Thyroid gland (tissue), 4 donors: ENCODE measurements at regions not wholly inside any gene's neighbourhood (a gene's known extent, or its start where the extent isn't known, plus 50 kb on each side); places are given as distances from the start of the nearest gene placed in this dataset.
A peak's percentile ranks its signal among the peaks of the same experiment; 100 is the strongest.
"Not testable (repeated sequence)": the region's sequence is repeated elsewhere in the genome, so short reads cannot be mapped to it uniquely, and the experiment has no call there.

Source experiments
- DNase-seq, 2 donors: peaks; one replicate each; pipeline ENCODE4 v3.0.0-alpha.2; 2019
- H3K27ac ChIP-seq, 3 donors: fragments of 200-600 bp; sonication (generic); 1 replicate in 2 of 3; 2 replicates in 1 of 3; pipeline ENCODE4 v1.5.1; 2016 to 2019; ENCODE audit warnings: mild to moderate bottlenecking in 1 of 3, moderate library complexity in 1 of 3
- H3K27me3 ChIP-seq: fragments of 200-600 bp; sonication (generic); one replicate; pipeline ENCODE4 v1.5.1; 2019
- H3K36me3 ChIP-seq, 2 donors: fragments of 200-600 bp; sonication (generic); one replicate each; pipeline ENCODE4 v1.5.1; 2016 to 2019
- H3K4me1 ChIP-seq, 2 donors: fragments of 200-600 bp; sonication (generic); one replicate each; pipeline ENCODE4 v1.5.1; 2017 to 2019
- H3K4me3 ChIP-seq, 3 donors: fragments of 200-600 bp; sonication (generic); replicated peaks in 1 of 3; 1 replicate in 2 of 3; 2 replicates in 1 of 3; pipeline ENCODE4 v1.5.1; 2016; ENCODE audit warnings: mild to moderate bottlenecking in 1 of 3
- H3K9me3 ChIP-seq: fragments of 200-600 bp; sonication (generic); one replicate; pipeline ENCODE4 v1.5.1; 2017
- POLR2A ChIP-seq, 2 donors: fragments of 450-650 bp; IDR thresholded peaks; one replicate each; pipeline ENCODE4 v1.6.1; 2017; ENCODE audit warnings: antibody characterized with exemption in 2 of 2, mild to moderate bottlenecking in 2 of 2, moderate library complexity in 1 of 2
- WGBS, 2 donors: methylation state at CpG; one replicate each; pipeline ENCODE4 v1.1.5; 2017; 5-methylcytosine and 5-hydroxymethylcytosine counted together
- intact Hi-C: fragments of 100-400 bp; cut with DNase I; formaldehyde crosslinking; loops from one replicate; pipeline ENCODE4 v1.15.1; 2023
- TF ChIP-seq, protein P1 (sequence below), 6 experiments: fragments of 200-600 bp in 3 of 6; fragments of 450-650 bp in 3 of 6; sonication (generic) in 3 of 6; IDR thresholded peaks; one replicate each; pipeline ENCODE4 v1.5.1; 2016 to 2019; ENCODE audit warnings: antibody characterized with exemption in 6 of 6, mild to moderate bottlenecking in 2 of 6, inconsistent platforms in 1 of 6, moderate library complexity in 1 of 6

DNA sequence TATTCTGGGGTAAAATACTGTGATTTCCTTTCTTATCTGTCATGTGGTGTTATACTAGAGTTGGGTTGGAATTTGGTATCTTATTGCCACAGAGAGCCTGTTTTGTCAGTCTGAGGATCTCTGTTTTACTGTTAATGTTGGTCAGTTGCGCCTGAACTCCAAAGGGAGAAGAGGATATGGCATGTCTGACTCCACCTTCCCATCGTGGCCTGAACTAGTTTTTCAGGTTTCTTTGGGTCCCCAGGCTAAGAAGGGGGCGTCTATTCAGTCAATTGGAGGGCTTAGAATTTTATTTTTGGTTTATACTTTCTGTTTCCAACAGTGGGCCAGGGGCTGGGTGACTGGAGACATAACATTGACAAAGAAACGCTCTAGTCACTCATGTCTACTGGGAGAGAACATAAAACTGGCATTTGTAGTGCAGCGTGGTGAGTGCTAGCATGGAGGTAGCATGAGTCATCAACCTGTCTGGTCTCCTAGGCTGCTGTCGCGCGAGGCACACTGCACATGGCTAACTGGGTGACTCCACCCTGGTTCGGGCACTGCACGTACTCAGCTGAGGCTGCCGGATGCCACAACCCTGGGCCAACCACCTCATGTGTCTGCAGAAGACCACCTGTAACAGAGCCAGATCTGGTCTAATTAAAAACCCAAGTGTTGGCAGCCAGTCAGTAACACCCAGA lies 120.1 kb upstream of the OR9Q1 start:
- TF ChIP-seq, protein P1, sequence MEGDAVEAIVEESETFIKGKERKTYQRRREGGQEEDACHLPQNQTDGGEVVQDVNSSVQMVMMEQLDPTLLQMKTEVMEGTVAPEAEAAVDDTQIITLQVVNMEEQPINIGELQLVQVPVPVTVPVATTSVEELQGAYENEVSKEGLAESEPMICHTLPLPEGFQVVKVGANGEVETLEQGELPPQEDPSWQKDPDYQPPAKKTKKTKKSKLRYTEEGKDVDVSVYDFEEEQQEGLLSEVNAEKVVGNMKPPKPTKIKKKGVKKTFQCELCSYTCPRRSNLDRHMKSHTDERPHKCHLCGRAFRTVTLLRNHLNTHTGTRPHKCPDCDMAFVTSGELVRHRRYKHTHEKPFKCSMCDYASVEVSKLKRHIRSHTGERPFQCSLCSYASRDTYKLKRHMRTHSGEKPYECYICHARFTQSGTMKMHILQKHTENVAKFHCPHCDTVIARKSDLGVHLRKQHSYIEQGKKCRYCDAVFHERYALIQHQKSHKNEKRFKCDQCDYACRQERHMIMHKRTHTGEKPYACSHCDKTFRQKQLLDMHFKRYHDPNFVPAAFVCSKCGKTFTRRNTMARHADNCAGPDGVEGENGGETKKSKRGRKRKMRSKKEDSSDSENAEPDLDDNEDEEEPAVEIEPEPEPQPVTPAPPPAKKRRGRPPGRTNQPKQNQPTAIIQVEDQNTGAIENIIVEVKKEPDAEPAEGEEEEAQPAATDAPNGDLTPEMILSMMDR (IDR thresholded peaks at IDR 0.05), result no peak
- TF ChIP-seq POLR2A (IDR thresholded peaks at IDR 0.05), result no peak
- Histone ChIP-seq H3K27ac (no peak overlapping the region), H3K4me1 (peaks cover 0 to 16% of the 10 kb centered on the region in 2 donors), H3K36me3 (no peaks in the 10 kb centered on the region), H3K27me3 (no peaks in the 10 kb centered on the region), H3K9me3 (no peaks in the 10 kb centered on the region), H3K4me3 (no peak overlapping the region)
- intact Hi-C loops, result no loop called here
- peak; percentile 4 to 12 for DNase-seq
- WGBS, 2 donors, result 74% methylated on average over 11 of the region's 11 CpGs

DNA sequence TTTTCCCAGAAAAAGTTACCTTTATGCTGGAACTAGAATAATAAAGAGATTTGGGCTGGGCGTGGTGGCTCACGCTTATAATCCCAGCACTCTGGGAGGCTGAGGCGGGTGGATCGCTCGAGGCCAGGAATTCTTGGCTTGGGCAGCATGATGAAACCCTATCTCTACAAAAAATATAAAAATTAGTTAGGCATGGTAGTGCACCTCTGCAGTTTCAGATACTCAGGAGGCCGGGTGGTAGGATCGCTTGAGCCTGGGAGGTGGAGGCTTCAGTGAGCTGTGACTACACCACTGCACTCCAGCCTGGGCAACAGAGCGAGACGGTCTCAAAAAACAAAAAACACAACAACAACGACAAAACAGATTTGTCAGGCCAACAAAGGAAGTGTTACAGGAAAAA lies 119.3 kb upstream of the OR9Q1 start:
- Histone ChIP-seq H3K4me3 (no peak overlapping the region), H3K36me3 (no peaks in the 10 kb centered on the region), H3K9me3 (no peaks in the 10 kb centered on the region), H3K4me1 (peaks cover 0 to 16% of the 10 kb centered on the region in 2 donors), H3K27ac (no peak overlapping the region), H3K27me3 (no peaks in the 10 kb centered on the region)
- intact Hi-C loops, result no loop called here
- no peak for TF ChIP-seq POLR2A (IDR thresholded peaks at IDR 0.05)
- TF ChIP-seq, protein P1 (IDR thresholded peaks at IDR 0.05), result no peak
- WGBS, 2 donors, result 72 to 76% methylated on average over 10 of the region's 10 CpGs
- DNase-seq, result peak; percentile 12 to 42

DNA sequence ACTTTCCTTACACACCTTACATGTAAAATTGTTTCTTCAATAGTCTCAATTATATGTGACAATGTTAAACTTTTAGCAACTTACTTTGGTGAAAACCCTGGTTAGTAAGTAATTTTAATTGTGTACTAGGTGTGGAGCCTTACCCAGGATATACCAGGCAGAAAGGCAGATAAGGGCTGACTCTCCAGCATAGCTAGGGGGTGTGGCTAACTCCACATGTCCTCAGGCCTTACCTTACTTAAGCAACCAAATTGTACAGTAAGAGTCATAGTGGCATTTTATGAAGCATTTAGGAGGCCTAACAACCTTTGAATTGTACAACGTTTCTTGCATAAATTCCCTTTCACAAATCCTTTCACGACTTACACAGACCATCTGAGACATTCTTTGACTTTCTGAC lies 118.2 kb upstream of the OR9Q1 start:
- Histone ChIP-seq H3K36me3 (no peaks in the 10 kb centered on the region), H3K4me1 (peaks cover 0 to 16% of the 10 kb centered on the region in 2 donors), H3K9me3 (no peaks in the 10 kb centered on the region), H3K27ac (no peak overlapping the region), H3K27me3 (no peaks in the 10 kb centered on the region), H3K4me3 (no peak overlapping the region)
- WGBS, 2 donors, result 83 to 86% methylated on average over 2 of the region's 2 CpGs
- intact Hi-C loops, result no loop called here
- no peak for DNase-seq
- no peak for TF ChIP-seq POLR2A (IDR thresholded peaks at IDR 0.05)
- TF ChIP-seq, protein P1 (IDR thresholded peaks at IDR 0.05), result no peak

DNA sequence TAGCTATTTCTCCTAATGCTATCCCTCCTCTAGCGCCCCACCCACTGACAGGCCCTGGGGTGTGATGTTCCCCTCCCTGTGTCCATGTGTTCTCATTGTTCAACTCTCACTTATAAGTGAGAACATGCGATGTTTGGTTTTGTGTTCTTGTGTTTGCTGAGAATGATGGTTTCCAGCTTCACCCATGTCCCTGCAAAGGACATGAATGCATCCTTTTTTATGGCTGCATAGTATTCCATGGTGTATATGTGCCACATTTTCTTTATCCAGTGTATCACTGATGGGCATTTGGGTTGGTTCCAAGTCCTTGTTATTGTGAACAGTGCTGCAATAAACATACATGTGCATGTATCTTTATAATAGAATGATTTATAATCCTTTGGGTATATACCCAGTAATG lies 115.3 kb upstream of the OR9Q1 start:
- WGBS, 2 donors, result 87 to 89% methylated on average over 2 of the region's 2 CpGs
- intact Hi-C loops, H3K27ac ChIP-seq, H3K4me3 ChIP-seq, H3K27me3 ChIP-seq, DNase-seq, H3K36me3 ChIP-seq, H3K9me3 ChIP-seq: not testable (repeated sequence)
- peaks cover 0 to 15% of the 10 kb centered on the region in 2 donors for H3K4me1 ChIP-seq

DNA sequence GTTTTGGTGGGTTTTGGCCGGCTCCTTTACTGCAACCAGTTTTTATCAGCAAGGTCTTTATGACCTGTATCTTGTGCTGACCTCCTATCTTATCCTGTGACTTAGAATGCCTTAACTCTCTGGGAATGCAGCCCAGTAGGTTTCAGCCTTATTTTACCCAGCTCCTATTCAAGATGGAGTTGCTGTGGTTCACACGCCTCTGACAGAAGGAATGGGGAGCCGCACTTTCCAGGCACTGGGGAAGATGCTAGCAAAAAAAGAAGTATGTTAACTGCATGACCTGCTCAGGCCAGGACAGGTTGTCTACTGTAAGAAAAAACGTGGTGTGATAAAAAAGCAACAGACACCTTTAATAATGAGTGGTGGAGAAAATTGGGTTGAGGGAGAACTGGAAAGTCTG lies 112.2 kb upstream of the OR9Q1 start:
- H3K4me1 ChIP-seq, H3K36me3 ChIP-seq, intact Hi-C loops, H3K27ac ChIP-seq, H3K4me3 ChIP-seq, H3K27me3 ChIP-seq, H3K9me3 ChIP-seq, DNase-seq: not testable (repeated sequence)
- WGBS, 2 donors, result 78 to 83% methylated on average over 4 of the region's 4 CpGs

DNA sequence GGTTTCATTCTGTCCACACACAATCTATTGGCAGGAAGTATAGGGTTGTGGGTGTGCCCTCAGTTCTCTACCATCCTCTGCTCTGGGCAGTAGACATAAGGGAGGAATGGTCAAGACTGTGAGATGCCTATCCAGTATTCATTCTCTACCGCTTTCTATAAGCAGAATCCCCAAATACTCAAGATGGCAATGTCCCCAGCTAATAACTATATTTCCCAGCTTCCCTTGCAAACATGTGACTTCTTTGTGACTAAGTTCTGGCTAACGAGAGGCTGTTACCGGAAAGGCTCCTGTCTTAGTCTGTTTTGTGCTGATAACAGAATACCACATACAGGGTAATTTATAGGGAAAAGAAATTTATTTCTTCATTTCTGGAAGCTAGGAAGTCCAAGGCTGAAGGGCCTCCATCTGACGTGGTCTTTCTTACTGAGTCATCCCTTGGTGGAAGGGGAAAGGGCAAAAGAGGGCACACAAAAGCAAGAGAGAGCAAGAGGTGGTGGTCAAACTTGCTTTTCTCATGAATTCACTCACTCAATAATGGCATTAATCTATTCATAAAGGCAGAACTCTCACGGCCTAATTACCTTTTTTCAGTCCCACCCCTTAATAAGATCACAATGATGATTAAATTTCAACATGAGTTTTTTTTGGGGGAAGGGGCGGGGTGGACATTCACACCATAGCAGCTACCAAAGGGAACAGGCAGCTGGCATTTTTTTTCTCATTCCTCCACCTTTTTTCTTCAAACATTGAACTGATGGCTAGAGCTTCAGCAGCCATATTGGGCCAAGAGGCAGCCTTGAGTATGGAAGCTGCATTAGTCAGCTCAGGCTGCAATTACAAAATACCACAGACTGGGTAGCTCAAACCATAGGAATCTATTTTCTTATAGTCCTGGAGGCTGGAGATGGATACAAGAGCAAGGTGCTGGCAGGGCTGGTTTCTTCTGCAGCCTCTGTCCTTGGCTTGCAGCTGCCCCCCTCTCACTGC lies 109.7 kb upstream of the OR9Q1 start:
- Histone ChIP-seq H3K4me3 (no peak overlapping the region), H3K36me3 (no peaks in the 10 kb centered on the region), H3K4me1 (no peaks in the 10 kb centered on the region), H3K9me3 (no peaks in the 10 kb centered on the region), H3K27ac (no peak overlapping the region), H3K27me3 (no peaks in the 10 kb centered on the region)
- 76 to 87% methylated on average over 5 to 6 of the region's 6 CpGs for WGBS, 2 donors
- no peak for DNase-seq
- intact Hi-C loops, result no loop called here
- TF ChIP-seq POLR2A (IDR thresholded peaks at IDR 0.05), result no peak
- TF ChIP-seq, protein P1 (IDR thresholded peaks at IDR 0.05), result no peak
